ENCODE measurements at regions not wholly inside any gene's neighbourhood (a gene's known extent, or its start where the extent isn't known, plus 50 kb on each side); places are given as distances from the start of the nearest gene placed in this dataset.

DNA sequence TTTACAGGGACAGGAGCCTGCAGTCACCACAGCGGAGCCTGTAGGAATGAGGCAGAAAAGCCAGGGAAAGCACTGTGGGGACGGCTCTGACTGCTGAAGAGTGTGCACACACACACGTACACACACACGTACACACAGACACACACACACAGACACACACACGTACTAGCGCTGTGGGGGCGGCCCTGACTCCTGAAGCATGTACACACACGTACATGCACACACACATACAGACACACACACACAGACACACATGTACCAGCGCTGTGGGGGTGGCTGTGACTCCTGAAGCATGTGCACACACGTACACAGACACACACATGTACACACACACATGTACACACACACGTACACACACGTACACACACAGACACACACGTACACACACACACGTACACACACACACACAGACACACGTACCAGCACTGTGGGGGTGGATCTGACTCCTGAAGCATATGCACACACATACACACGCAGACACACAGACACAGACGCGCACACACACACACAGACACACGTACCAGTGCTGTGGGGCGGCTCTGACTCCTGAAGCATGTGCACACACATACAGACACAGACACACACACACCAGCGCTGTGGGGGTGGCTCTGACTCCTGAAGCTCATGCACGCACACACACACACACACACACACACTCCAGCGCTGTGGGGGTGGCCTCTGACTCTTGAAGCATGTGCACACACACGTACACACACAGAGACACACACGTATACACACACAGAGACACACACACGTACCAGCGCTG, 127.3 kb downstream of the DLL1 start:
- TF ChIP-seq POLR2A (IDR thresholded peaks at IDR 0.05; ENCODE audit: low read depth, low read length) (no peak), POLR2AphosphoS5 (IDR thresholded peaks at IDR 0.05; ENCODE audit: low read depth, low read length) (no peak), PAX5 (IDR thresholded peaks at IDR 0.05; ENCODE audit: insufficient read depth, low read length, severe bottlenecking) (no peak), TAF1 (IDR thresholded peaks at IDR 0.05; ENCODE audit: low read depth, low read length) (no peak)
